HG03575 (cell line): ENCODE measurements at regions not wholly inside any gene's neighbourhood (a gene's known extent, or its start where the extent isn't known, plus 50 kb on each side); places are given as distances from the start of the nearest gene placed in this dataset.

Source experiments
- ATAC-seq: cut with Tn5 transposase; IDR thresholded peaks from one replicate; pipeline ENCODE4 v1.9.1; 2021; ENCODE audit not compliant: unreplicated experiment, insufficient number of reproducible peaks, low FRiP score; ENCODE audit errors: extremely low read depth

DNA sequence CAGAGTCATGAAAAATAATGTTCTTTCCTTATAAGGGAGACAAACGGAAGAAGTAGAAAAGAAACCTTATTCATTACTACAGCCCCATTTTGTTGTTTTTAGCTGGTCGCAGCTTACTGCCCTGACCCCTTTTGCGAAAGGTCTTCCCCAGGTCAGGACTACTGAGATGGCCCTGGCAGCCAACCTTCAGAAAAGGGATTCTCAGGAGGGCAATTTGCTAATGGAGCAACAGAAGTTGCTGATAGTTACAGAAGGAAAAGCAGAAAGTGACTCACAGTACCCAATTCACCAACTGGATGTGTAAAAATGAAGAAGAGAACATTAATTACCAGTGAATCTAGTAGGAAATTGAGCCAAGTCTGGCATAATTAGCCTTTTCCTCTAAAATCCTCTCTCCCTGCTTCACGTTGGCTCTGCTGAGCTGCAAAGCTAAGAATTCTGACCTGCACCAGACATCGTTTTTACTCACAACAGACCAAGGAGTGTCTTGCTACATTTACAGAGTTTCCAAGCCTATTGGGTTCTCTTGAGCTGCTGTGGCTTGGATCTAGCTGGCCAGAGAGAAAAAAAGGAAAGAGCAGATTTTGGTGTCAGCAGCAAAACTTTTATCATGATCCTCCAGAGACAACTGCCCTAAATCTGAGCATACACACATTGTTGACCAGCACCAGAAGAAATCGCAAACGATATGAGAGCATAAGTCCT is 499.9 kb upstream of the FZD8 start:
- ATAC-seq = no peak

DNA sequence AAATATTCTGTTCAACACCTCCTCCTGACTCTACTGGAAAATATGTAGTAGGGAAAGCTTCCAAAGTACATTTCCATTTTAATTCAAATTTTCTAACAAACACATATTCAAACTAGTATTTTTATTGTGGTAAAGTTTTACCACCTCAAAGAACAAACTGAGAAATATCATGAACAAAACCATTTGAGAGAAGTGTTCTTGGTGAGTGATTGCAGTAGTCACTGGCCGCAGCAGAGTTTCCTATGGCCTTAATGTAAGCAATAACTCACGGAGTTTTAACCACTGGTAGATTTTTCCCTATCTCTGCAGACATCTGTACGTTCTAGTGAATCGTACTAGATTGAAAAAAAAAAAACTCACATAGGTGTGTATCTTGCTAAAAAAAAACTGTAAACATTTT is 487.0 kb upstream of the FZD8 start:
- ATAC-seq = no peak

DNA sequence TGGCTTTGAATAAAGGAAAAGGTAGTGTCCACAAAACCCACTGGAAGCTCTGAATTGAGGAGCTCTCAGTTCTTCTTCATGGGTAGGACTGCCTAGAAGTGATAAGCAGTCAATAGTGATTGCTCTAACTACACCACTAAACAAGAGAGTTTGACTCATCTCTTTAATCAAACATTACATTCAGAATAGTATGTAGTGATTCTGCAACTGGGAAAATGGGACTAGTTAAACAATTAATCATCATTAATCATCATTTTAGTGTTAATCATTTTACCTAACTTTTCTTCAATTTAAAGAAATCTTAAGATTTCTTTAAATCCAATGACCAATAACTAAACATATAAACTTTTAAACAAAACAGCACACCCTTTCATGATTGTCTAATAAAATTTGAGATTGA is 484.0 kb upstream of the FZD8 start:
- no peak for ATAC-seq

DNA sequence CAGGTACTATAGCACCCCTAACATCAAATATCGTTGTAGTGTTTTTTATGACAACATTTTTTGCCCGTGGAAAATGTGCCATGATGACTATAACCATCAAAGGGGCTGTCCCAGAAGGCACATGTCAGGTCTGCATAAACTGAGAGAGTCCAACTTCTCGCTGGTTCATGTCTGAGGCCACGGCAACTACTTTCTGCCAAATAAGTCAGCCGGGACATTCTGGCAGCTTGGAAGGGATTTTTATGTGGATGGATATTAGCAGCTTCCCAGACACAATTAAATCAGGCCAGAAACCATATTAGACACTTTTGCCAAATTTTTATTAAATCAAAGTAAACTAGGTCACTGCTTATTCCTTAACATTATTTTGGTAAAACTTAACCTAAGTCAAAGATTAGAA is 477.4 kb upstream of the FZD8 start:
- ATAC-seq = no peak

DNA sequence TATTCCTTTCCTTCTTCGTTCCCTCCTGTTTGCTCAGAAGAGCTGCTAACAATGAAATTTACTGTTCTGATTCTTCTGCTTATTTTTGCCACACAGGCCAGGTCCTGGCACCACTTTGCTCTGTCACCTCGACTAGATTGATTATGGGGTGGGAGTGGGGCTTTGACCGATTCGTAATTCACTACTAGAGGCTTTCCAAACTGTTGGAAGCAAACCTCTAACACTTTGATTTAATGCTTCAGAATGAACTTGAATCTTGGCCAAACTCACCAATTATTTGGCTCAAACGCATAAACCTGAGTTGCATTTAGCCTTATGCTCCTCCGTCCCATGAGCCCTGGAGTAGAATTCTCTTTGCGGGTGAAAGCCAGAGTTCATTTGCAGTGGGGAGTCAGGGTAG is 476.2 kb upstream of the FZD8 start:
- ATAC-seq = no peak

DNA sequence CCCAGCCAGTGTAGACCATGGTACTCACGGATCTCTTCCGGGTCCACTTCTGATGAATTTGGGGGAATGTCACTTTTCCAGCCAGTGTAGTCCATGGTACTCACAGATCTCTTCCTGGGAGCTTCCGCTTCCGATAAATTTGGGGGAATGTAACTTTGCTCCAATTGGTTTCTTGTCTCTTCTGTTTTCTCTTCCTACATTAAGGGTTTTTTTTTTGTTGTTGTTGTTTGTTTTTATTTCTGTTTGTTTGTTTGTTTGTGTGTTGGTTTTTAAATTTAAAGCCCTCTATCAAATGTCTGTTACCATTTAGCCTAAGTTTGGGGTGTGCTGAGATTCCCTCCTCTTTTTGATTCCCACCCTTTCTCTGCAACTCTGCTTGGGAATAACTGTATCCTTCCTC is 475.8 kb upstream of the FZD8 start:
- ATAC-seq = no peak

DNA sequence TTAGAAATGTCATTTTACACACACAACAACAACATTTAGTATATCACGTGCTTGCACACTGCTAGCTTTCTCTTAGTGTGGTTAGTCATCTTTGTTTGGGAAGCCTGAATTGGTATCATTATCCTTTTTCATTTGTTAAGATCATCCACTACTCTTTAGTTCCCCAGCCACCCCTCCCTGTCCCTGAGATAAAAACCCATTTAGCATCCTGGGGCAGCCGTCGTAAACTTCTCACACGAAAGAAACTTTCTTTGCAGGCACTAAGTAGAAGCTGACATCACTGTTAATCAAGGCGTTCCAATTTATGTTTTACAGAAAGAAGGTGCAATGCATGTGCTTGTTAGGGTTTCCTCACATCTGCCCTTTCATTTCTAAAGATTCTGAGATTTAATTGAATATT is 475.1 kb upstream of the FZD8 start:
- ATAC-seq = no peak

DNA sequence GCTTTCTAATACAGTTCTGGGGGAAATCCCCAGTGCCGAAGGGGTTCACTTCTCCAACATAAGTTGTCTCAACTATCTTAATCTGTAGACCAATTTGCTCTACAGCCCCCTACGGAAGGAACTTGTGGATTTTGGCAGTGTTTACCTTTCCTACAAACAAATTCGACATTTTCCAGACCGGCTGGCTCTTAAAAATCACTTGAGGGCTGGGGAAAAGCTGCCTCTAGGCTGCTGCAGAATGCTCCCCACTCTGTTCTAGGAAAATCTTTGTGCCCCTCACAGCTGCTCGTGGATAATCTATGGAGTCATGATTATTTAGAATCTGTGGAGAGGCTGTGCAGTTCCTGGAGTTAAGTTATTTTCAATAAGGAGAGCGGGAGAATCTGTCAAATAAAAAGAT is 474.6 kb upstream of the FZD8 start:
- no peak for ATAC-seq

DNA sequence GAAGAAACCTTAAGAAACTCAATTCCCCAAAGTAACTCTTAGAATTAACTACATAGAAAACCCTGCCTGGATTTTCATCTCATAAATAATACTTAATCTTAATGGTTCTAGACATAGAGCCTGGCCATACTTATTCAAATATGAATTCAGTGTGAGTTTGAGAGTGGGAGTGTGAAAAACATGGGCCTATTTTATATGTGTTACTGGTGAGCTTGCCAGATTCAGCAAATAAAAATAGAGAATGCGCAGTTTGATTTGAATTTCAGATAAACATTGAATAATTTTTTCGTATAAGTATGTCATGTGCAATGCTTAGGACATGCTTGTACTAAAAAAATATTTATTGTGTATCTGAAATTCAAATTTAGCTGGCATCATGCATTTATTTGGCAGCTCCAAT is 473.9 kb upstream of the FZD8 start:
- ATAC-seq = no peak

DNA sequence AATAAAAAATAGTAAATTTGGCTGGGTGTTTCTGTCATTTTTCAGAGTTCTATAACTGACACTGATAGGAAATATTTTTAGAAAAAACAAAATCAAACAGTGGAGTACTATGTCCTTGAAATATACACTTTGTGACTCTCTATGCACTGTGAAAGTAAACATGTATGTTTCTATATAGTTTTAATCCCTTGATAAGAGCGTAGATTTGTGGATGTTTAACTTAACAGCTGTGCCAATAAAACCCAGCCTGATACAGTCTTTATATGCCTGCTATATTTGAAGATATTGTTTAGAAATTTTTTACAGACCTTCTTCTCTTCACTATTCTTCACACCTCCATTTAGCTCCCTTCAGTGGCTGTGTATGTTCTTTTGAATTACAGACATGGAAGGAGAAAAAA is 473.3 kb upstream of the FZD8 start:
- ATAC-seq = no peak

DNA sequence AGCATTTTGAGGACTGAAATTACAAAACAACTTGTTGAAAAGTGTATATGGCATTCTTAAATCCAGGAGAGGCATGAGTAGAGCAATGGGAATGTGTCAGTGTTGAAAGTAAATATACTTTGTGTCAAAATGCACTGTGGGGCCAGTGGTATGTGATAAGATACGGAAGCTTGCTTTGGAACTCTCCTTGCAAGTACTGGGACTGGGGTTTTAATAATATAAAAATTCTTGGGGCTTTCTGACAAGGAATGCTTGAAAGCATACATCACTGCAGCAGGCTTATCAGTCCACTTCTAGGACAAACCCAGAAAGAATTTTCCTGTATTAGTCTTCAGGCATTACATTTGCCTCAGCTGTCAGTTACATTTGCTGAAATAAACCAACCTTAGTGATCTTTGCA is 472.8 kb upstream of the FZD8 start:
- no peak for ATAC-seq

DNA sequence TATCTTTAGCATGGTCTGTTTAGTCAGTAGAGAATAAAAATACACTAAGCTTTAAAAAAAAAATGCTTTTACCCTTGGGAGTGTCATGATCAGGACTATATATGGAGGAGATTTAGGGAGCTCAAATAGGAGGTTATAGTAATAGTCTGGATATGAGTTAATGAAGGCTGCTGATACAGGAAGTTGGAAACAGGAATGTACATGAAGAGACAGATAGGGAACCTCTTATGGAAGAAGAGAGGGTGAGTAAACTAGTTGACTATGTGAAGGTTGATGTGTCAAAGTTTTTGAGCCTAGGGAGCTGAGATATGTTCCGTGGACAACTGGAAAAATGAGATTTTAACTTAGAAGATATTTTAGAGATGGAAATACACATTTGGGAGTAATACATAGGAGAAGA is 472.0 kb upstream of the FZD8 start:
- ATAC-seq = no peak

DNA sequence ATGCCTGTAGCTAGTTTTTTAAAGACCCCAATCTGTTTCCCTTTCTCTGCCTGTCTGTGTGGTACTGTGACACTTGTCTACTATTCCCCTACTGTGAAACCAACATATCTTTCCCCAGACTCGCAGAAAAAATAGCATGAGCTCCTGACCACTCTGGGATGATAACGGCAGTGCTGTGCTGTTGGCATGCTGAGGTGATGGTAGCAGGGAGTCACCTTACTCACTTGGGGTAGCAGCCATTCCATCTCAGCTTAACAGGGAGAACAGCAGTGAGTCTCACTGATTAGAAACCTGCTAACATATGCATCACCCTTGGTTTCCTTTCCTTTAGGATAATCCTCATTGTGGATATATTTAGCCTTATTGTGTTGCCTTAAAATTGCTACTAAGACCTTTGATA is 469.6 kb upstream of the FZD8 start:
- no peak for ATAC-seq

DNA sequence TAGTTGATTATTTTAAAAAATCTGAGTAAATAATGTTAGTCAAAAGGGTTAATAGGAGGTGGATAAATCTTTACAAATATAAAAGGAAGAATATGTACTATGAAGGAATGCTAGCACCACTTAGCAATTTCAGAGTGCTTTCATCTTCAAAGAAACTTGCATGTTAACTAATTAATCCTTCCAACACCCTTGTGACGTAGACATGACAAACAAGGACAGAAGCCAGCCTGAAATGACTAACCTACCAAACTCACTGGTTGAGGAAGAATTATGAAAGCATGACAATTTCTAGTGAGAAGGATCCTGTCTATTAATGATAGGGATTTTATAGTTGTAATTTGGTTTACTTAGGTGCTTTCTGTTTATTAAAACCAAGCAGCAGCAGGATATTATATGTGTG is 468.0 kb upstream of the FZD8 start:
- no peak for ATAC-seq

DNA sequence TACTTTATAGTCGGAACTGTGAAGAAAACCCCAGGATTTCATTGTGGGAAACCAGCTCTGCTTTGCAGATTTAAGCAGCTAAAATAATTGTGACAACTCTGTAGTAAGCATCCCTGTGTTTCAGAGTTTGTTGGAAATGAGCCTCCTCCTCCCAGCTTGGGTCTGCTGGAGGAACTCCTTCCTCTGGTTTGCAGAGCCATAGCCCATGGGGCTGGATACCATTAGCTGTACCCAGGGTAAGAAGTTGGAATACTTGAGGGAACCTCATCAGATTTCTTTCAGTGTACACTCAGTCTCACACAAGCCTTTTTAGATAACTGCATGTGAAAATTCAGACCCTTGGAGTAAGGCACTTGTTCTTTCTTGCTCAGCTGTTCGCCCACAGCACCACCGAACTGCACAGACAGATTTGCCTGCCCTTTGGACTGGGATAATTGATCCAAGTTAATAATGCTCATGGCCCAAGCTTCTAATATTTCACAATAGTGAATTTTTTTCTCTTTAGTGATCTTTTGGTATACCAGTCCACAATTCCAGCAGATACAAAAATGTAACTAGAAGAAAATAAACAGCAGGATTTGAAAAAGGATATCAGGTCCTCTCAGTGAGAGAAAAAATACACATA is 467.4 kb upstream of the FZD8 start:
- no peak for ATAC-seq

DNA sequence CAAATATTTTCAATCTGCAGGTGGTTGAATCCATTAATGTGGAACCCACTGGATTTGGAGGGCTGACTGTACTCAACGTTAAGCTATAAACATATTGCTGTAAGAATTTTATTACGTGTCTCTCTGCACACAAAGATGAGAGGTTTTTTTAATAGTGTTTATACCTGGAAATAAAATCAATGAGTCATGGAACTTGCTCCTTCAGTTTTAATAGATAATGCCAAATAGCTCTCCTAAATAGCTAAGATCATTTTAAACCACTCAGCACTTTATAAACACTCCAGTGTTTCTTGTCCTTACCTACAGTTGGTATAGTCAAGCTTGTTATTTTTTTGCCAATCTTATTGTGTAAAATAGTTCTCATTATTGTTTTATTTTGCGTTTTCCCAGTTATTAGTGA is 455.6 kb upstream of the FZD8 start:
- ATAC-seq = no peak

DNA sequence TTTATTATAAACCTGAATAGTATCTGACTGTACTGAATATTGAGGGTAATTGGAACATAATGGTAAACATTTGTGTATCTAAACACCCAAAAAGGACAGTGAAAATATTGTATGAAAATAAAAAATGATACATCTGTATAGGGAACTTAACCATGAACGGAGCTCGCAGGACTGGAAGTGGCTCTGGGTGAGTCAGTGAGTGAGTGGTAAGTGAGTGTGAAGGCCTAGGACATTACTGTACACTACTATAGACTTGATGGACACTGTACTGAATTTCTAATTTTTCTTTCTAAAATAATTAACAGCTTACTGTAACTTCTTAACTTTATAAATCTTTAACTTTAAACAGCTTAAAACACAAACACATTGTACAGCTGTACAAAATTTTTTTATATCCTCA is 454.5 kb upstream of the FZD8 start:
- ATAC-seq = no peak

DNA sequence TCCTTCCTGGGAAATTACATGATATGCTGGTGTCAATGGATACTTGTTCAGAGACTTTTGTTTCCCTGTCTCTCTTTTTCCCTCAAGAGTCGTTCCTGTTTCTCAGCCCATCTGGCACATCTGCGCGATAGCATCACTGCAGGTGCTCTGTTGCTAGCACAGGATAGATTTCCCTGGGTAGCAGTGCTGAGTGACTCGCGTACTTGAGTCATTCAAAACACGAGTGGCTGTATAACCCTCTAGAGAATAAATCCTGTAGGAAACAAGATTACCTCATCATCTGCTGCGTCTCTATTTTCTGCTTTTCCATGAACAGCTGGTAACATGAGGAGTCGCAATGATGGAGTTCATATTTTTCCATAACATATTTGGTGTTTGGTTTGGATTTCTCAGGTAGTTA is 452.0 kb upstream of the FZD8 start:
- no peak for ATAC-seq

DNA sequence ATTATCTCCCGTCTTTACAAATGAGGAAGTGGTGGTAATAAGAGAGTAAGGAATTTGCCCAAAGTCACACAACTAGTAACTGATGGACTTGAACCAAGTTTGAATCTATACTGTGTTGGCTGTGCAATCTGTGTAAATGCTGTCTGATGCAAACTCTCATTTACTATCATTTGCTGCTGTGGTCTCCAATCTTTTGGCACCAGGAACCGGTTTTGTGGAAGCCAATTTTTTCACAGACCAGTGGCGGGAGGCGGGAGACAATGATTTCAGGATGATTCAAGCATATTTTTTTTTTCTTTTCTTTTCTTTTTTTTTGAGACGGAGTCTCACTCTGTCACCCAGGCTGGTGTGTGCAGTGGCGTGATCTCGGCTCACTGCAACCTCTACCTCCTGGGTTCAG is 450.0 kb upstream of the FZD8 start:
- ATAC-seq = no peak

DNA sequence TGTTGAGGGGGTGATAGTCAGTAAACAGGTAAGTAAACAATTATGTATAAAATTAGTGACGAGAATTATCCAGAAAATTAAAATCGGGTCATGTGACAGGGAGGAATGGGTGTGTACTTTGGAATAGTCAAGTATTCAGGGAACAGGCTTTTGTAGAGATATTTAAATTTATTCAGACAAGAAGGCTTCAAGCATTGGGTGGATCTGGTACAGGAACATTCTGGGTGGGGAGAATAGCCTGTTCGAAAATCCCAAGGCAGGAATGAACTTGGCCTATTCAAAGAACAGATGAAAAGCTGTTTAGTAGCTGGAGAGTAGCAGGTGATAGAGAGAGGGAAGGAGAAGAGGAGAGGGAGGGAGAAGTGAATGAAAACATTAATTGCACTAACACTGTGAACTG is 448.9 kb upstream of the FZD8 start:
- no peak for ATAC-seq

DNA sequence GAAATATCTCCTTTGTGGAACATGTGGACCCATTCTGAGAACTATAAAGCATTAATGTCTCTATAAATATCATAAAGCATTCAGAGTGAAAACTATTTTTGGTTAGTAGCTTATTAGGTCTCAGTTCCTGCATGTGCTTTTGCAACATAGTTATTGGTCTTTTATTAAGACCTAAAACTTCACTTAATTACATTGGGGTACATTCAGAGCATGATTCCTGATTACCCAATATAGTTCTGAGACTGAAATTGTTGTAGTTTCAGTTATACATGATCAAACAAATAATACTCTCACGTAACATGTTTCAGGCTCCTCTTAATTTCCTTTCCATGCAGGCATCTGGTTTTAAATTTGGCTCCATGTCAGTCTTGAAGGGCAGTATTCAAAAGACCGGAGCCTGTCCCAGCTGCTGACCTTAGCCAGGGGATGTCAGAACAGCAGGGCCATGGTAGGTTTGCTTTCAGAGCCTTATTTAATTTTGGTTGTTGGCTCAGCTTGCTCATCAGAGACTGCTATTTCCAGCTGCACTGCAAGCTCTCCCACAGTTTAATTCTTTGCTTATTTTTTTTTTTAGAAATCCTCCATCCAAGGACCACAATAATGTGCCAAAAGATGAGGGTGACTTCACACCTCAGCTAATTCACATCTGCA is 447.8 kb upstream of the FZD8 start:
- no peak for ATAC-seq
